Stomach (tissue), 4 donors: ENCODE measurements at regions not wholly inside any gene's neighbourhood (a gene's known extent, or its start where the extent isn't known, plus 50 kb on each side); places are given as distances from the start of the nearest gene placed in this dataset.
"Not testable (repeated sequence)": the region's sequence is repeated elsewhere in the genome, so short reads cannot be mapped to it uniquely, and the experiment has no call there.

ENCODE experiments used
- POLR2A ChIP-seq, 4 donors: fragments of 450-650 bp; IDR thresholded peaks; one replicate each; pipeline ENCODE4 v1.6.1; 2016; ENCODE audit warnings: antibody characterized with exemption in 4 of 4, control low read depth in 2 of 4, mild to moderate bottlenecking in 1 of 4, moderate library complexity in 1 of 4
- POLR2AphosphoS5 ChIP-seq, 3 donors: sonication (generic); formaldehyde crosslinking; IDR thresholded peaks; one replicate each; pipeline ENCODE4 v1.6.1; 2016; ENCODE audit warnings: antibody characterized with exemption in 3 of 3
- TF ChIP-seq, protein P1 (sequence below), 7 experiments: fragments of 450-650 bp in 4 of 7; fragments of 200-600 bp in 3 of 7; sonication (generic) in 3 of 7; IDR thresholded peaks; one replicate each; pipeline ENCODE4 v1.5.1; 2016 to 2019; ENCODE audit warnings: antibody characterized with exemption in 7 of 7, control low read depth in 2 of 7, mild to moderate bottlenecking in 1 of 7

DNA sequence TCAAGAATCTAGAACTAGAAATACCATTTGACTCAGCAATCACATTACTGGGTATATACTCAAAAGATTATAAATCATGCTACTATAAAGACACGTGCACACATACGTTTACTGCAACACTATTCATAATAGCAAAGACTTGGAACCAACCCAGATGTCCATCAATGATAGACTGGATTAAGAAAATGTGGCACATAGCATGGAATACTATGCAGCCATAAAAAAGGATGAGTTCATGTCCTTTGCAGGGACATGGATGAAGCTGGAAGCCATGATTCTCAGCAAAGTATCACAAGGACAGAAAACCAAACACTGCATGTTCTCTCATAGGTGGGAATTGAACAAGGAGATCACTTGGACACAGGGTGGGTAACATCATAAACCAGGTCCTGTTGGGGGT lies 185.3 kb upstream of the ZNF322 start:
- not testable (repeated sequence) for TF ChIP-seq POLR2A, POLR2AphosphoS5 (IDR thresholded peaks at IDR 0.05)
- TF ChIP-seq, protein P1, sequence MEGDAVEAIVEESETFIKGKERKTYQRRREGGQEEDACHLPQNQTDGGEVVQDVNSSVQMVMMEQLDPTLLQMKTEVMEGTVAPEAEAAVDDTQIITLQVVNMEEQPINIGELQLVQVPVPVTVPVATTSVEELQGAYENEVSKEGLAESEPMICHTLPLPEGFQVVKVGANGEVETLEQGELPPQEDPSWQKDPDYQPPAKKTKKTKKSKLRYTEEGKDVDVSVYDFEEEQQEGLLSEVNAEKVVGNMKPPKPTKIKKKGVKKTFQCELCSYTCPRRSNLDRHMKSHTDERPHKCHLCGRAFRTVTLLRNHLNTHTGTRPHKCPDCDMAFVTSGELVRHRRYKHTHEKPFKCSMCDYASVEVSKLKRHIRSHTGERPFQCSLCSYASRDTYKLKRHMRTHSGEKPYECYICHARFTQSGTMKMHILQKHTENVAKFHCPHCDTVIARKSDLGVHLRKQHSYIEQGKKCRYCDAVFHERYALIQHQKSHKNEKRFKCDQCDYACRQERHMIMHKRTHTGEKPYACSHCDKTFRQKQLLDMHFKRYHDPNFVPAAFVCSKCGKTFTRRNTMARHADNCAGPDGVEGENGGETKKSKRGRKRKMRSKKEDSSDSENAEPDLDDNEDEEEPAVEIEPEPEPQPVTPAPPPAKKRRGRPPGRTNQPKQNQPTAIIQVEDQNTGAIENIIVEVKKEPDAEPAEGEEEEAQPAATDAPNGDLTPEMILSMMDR (IDR thresholded peaks at IDR 0.05): not testable (repeated sequence)
